SU-DHL-6 (cell line): ENCODE measurements at regions not wholly inside any gene's neighbourhood (a gene's known extent, or its start where the extent isn't known, plus 50 kb on each side); places are given as distances from the start of the nearest gene placed in this dataset.

Experiments
- H2AFZ ChIP-seq: fragments of 200-600 bp; sonication (generic); 2 replicates; pipeline ENCODE4 v1.6.1; 2014; ENCODE audit warnings: low read depth, mild to moderate bottlenecking, moderate library complexity, mixed read lengths, antibody characterized with exemption, low read length; ENCODE audit not compliant: severe bottlenecking
- H3F3A ChIP-seq: fragments of 200-600 bp; shearing (Covaris generic); 2 replicates; pipeline ENCODE4 v1.6.0; 2016; ENCODE audit warnings: antibody characterized with exemption, mild to moderate bottlenecking; ENCODE audit not compliant: insufficient read depth
- H3K27ac ChIP-seq: fragments of 200-600 bp; sonication (generic); 2 replicates; pipeline ENCODE4 v1.5.1; 2016; ENCODE audit warnings: low read depth, mild to moderate bottlenecking, low read length, moderate library complexity, mixed read lengths
- H3K27me3 ChIP-seq: fragments of 200-600 bp; sonication (generic), shearing (Covaris generic); 2 replicates; pipeline ENCODE4 v1.6.0; 2014; ENCODE audit warnings: mild to moderate bottlenecking, low read length
- H3K36me3 ChIP-seq: fragments of 200-600 bp; sonication (generic); 2 replicates; pipeline ENCODE4 v1.6.1; 2014; ENCODE audit warnings: mild to moderate bottlenecking, low read length, mixed read lengths
- H3K4me2 ChIP-seq: fragments of 300-600, 200-600 bp; shearing (Covaris generic), sonication (generic); 2 replicates; pipeline ENCODE4 v1.6.0; 2014; ENCODE audit warnings: low read length, low read depth, mild to moderate bottlenecking; ENCODE audit not compliant: poor library complexity, severe bottlenecking
- H3K4me3 ChIP-seq: fragments of 200-600 bp; sonication (generic); 2 replicates; pipeline ENCODE4 v1.5.1; 2014; ENCODE audit warnings: antibody characterized with exemption, low read length, mild to moderate bottlenecking, mixed read lengths; ENCODE audit not compliant: insufficient read depth, poor library complexity, severe bottlenecking
- H3K79me2 ChIP-seq: fragments of 200-600 bp; sonication (generic); 2 replicates; pipeline ENCODE4 v1.6.1; 2014; ENCODE audit warnings: mild to moderate bottlenecking, low read length, moderate library complexity; ENCODE audit not compliant: insufficient read depth
- H3K9ac ChIP-seq: fragments of 200-600 bp; sonication (generic); 2 replicates; pipeline ENCODE4 v1.7.0; 2014; ENCODE audit warnings: mild to moderate bottlenecking, low read length
- H3K9me2 ChIP-seq: fragments of 200-600 bp; sonication (generic); replicated peaks from 2 replicates; pipeline ENCODE4 v1.6.1; 2014; ENCODE audit warnings: low read length; ENCODE audit not compliant: insufficient read depth
- H3K9me3 ChIP-seq: fragments of 200-600 bp; sonication (generic); 2 replicates; pipeline ENCODE4 v1.6.1; 2014; ENCODE audit warnings: low read length, mixed read lengths; ENCODE audit not compliant: insufficient read depth
- H4K20me1 ChIP-seq: fragments of 200-600 bp; sonication (generic); 2 replicates; pipeline ENCODE4 v1.6.1; 2014; ENCODE audit warnings: low read depth, mild to moderate bottlenecking, antibody characterized with exemption, low read length, moderate library complexity, mixed read lengths
- EZH2phosphoT487 ChIP-seq: fragments of 200-600 bp; sonication (generic), shearing (Covaris generic); conservative IDR thresholded peaks from 2 replicates; pipeline ENCODE4 v1.6.1; 2018; ENCODE audit warnings: mild to moderate bottlenecking, antibody characterized with exemption, low read length, moderate library complexity, mixed read lengths
- TF ChIP-seq, protein P1 (sequence below): fragments of 200-600 bp; sonication (generic); IDR thresholded peaks from one replicate; pipeline ENCODE4 v1.5.1; 2017; ENCODE audit warnings: antibody characterized with exemption, mild to moderate bottlenecking, low read length, moderate library complexity; ENCODE audit not compliant: insufficient read depth, poor library complexity, severe bottlenecking

DNA sequence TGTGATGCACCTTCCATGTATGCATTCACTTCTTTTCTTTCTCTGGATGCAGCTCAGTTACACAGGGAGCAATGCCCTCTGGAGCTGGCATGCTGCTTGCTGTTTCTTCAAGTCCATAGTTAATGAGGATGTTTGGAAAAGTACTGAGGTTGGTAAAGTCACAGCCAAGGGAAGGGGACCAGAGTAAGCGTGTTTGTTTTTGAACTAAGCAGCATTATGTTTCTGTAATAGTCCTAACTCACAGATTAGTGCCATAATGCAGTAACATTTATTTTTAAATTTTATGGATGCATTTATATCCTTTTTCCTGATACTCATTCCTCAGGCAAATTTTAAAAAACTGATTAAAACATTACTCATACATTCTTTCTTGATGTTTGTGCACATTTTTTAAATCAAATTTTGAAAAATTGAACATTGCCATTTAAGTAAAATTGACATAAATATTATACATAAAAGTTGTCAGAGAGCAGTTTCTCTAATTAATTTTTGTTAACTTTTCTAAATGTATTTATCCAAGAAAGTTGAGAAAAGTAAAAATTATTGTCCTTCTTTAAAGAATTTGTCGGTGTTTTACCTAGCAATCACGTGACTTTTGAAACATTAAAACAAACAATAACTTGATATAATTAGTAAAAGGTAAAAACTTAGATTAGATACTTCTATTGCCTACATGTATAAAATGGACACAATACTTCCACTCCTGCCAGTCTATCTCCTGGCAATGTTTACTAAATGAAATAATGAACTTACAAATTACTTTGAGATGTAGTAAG lies 659.6 kb upstream of the ANKRD30A start:
- H3F3A ChIP-seq: no peaks in the 10 kb centered on the region
- TF ChIP-seq, protein P1, sequence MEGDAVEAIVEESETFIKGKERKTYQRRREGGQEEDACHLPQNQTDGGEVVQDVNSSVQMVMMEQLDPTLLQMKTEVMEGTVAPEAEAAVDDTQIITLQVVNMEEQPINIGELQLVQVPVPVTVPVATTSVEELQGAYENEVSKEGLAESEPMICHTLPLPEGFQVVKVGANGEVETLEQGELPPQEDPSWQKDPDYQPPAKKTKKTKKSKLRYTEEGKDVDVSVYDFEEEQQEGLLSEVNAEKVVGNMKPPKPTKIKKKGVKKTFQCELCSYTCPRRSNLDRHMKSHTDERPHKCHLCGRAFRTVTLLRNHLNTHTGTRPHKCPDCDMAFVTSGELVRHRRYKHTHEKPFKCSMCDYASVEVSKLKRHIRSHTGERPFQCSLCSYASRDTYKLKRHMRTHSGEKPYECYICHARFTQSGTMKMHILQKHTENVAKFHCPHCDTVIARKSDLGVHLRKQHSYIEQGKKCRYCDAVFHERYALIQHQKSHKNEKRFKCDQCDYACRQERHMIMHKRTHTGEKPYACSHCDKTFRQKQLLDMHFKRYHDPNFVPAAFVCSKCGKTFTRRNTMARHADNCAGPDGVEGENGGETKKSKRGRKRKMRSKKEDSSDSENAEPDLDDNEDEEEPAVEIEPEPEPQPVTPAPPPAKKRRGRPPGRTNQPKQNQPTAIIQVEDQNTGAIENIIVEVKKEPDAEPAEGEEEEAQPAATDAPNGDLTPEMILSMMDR: no peak
- no peak for TF ChIP-seq EZH2phosphoT487
- no peaks in the 10 kb centered on the region for H3K36me3 ChIP-seq
- no peak overlapping the region for H3K9ac ChIP-seq
- H3K4me2 ChIP-seq: no peak overlapping the region
- H3K79me2 ChIP-seq: no peaks in the 10 kb centered on the region
- no peaks in the 10 kb centered on the region; the same call in 1 of the 2 replicates for H3K9me2 ChIP-seq
- H2AFZ ChIP-seq: no peak overlapping the region
- H3K4me3 ChIP-seq: no peak overlapping the region
- no peaks in the 10 kb centered on the region for H3K9me3 ChIP-seq
- no peak overlapping the region for H3K27ac ChIP-seq
- no peaks in the 10 kb centered on the region for H4K20me1 ChIP-seq
- H3K27me3 ChIP-seq: no peaks in the 10 kb centered on the region

DNA sequence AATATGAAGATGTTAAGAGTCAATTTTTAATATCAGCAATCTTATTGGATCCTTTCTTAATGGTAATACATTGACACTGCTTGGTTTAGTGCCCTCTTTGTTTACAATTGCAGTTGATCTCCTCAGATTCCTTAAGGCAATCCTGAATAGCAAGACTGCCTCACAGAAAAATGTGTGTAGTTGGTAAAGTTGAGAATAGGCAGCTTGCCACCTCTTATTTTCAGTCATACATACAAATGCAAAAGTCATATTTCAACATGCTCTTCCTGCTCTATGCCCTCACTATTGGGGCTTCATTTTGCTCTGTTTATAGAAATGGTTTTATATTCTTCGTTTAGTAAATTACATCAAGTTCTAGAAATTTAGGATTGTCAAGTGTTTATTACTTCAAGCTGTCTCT lies 661.1 kb upstream of the ANKRD30A start:
- TF ChIP-seq EZH2phosphoT487: no peak
- TF ChIP-seq, protein P1: no peak
- no peak overlapping the region for H3K27ac ChIP-seq

DNA sequence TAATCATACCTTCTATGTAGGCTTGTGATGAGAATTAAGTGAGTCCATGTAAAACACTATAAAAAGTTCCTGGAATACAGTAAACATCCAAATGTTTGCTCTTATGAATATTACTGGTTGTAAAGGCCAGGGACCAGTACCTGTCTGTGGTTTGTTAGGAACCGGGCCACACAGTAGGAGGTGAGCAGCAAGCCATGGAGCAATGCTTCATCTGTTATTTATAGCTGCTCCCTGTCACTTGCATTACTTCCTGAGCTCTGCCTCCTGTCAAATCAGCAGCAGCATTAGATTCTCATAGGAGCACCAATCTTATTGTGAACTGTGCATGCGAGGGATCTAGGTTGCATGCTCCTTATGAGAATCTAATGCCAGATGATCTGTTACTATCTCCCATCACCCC lies 662.0 kb upstream of the ANKRD30A start:
- H3K27me3 ChIP-seq: no peaks in the 10 kb centered on the region
- H3K4me2 ChIP-seq: no peak overlapping the region
- no peaks in the 10 kb centered on the region for H3K9me3 ChIP-seq
- H3K36me3 ChIP-seq: no peaks in the 10 kb centered on the region
- no peak overlapping the region for H3K27ac ChIP-seq
- H3K79me2 ChIP-seq: no peaks in the 10 kb centered on the region
- H4K20me1 ChIP-seq: no peaks in the 10 kb centered on the region
- H3K4me3 ChIP-seq: no peak overlapping the region
- no peaks in the 10 kb centered on the region; the same call in 1 of the 2 replicates for H3K9me2 ChIP-seq
- H3F3A ChIP-seq: no peaks in the 10 kb centered on the region
- TF ChIP-seq, protein P1: no peak
- no peak for TF ChIP-seq EZH2phosphoT487
- no peak overlapping the region for H2AFZ ChIP-seq
- H3K9ac ChIP-seq: no peak overlapping the region

More for the DNA sequence above, 661.1 kb upstream of the ANKRD30A start:
- Histone ChIP-seq H3K79me2 (no peaks in the 10 kb centered on the region), H3K9me3 (no peaks in the 10 kb centered on the region), H3K9ac (no peak overlapping the region), H4K20me1 (no peaks in the 10 kb centered on the region), H3K4me3 (no peak overlapping the region), H2AFZ (no peak overlapping the region), H3K4me2 (no peak overlapping the region), H3K9me2 (no peaks in the 10 kb centered on the region; the same call in 1 of the 2 replicates), H3K36me3 (no peaks in the 10 kb centered on the region), H3F3A (no peaks in the 10 kb centered on the region), H3K27me3 (no peaks in the 10 kb centered on the region)
